ENCODE measurements at regions not wholly inside any gene's neighbourhood (a gene's known extent, or its start where the extent isn't known, plus 50 kb on each side); places are given as distances from the start of the nearest gene placed in this dataset.
A peak's percentile ranks its signal among the peaks of the same experiment; 100 is the strongest.

GRCh38 chr22:27003297-27003696 is 345.9 kb downstream of the MIAT start:
- H3K27ac Mint-ChIP-seq (ENCODE audit: unreplicated experiment), result peak overlapping the region; percentile 80
- no peaks in the 10 kb centered on the region for H3K36me3 Mint-ChIP-seq (ENCODE audit: low read depth)
- peaks cover 16% of the 10 kb centered on the region for H3K4me1 Mint-ChIP-seq
- H3K4me3 Mint-ChIP-seq, result no peak overlapping the region
- no peaks in the 10 kb centered on the region for H3K9me3 Mint-ChIP-seq
- H3K27me3 Mint-ChIP-seq (ENCODE audit: low read depth), result peaks cover 4% of the 10 kb centered on the region
- no peak for DNase-seq (ENCODE audit: low read depth, low spot score)
- TF ChIP-seq, protein P1, sequence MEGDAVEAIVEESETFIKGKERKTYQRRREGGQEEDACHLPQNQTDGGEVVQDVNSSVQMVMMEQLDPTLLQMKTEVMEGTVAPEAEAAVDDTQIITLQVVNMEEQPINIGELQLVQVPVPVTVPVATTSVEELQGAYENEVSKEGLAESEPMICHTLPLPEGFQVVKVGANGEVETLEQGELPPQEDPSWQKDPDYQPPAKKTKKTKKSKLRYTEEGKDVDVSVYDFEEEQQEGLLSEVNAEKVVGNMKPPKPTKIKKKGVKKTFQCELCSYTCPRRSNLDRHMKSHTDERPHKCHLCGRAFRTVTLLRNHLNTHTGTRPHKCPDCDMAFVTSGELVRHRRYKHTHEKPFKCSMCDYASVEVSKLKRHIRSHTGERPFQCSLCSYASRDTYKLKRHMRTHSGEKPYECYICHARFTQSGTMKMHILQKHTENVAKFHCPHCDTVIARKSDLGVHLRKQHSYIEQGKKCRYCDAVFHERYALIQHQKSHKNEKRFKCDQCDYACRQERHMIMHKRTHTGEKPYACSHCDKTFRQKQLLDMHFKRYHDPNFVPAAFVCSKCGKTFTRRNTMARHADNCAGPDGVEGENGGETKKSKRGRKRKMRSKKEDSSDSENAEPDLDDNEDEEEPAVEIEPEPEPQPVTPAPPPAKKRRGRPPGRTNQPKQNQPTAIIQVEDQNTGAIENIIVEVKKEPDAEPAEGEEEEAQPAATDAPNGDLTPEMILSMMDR (conservative IDR thresholded peaks at IDR 0.05), result no peak

GRCh38 chr22:27004434-27004833 is 347.0 kb downstream of the MIAT start:
- no peak overlapping the region for H3K4me3 Mint-ChIP-seq

GRCh38 chr22:27008454-27008853 is 351.1 kb downstream of the MIAT start:
- Mint-ChIP-seq H3K27ac (ENCODE audit: unreplicated experiment) (no peak overlapping the region), H3K4me1 (peaks cover 2% of the 10 kb centered on the region), H3K9me3 (no peaks in the 10 kb centered on the region), H3K36me3 (ENCODE audit: low read depth) (no peaks in the 10 kb centered on the region), H3K4me3 (no peak overlapping the region), H3K27me3 (ENCODE audit: low read depth) (no peaks in the 10 kb centered on the region)
- no peak for DNase-seq (ENCODE audit: low read depth, low spot score)
- TF ChIP-seq, protein P1 (conservative IDR thresholded peaks at IDR 0.05), result no peak

More at GRCh38 chr22:27004434-27004833, 347.0 kb downstream of the MIAT start:
- Mint-ChIP-seq H3K27me3 (ENCODE audit: low read depth) (peaks cover 3% of the 10 kb centered on the region), H3K36me3 (ENCODE audit: low read depth) (no peaks in the 10 kb centered on the region), H3K4me1 (peaks cover 16% of the 10 kb centered on the region), H3K27ac (ENCODE audit: unreplicated experiment) (no peak overlapping the region), H3K9me3 (no peaks in the 10 kb centered on the region)
- TF ChIP-seq, protein P1 (conservative IDR thresholded peaks at IDR 0.05), result no peak
- no peak for DNase-seq (ENCODE audit: low read depth, low spot score)

DNA sequence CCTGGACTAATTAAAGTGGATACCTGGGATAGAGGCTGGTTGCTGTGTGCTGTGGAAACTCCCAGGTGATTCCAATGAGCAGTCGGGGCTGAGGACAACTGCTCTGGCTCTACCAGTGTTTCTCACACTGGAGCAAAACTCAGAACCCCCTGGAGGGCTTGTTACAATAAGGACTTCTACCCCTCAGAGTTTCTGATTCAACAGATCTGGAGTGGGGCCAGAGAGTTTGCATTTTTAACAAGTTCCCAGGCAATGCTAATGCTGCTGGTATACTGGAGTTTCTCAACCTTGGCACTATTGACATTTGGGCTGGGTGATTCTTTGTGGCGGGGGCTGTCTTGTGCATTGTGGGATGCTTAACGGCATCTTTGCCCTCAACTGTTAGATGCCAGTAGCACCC is 353.7 kb downstream of the MIAT start:
- Mint-ChIP-seq H3K27me3 (ENCODE audit: low read depth) (no peaks in the 10 kb centered on the region), H3K4me3 (no peak overlapping the region), H3K4me1 (no peaks in the 10 kb centered on the region), H3K9me3 (no peaks in the 10 kb centered on the region), H3K27ac (ENCODE audit: unreplicated experiment) (no peak overlapping the region), H3K36me3 (ENCODE audit: low read depth) (no peaks in the 10 kb centered on the region)
- DNase-seq (ENCODE audit: low read depth, low spot score), result no peak
- TF ChIP-seq, protein P1 (conservative IDR thresholded peaks at IDR 0.05), result no peak

DNA sequence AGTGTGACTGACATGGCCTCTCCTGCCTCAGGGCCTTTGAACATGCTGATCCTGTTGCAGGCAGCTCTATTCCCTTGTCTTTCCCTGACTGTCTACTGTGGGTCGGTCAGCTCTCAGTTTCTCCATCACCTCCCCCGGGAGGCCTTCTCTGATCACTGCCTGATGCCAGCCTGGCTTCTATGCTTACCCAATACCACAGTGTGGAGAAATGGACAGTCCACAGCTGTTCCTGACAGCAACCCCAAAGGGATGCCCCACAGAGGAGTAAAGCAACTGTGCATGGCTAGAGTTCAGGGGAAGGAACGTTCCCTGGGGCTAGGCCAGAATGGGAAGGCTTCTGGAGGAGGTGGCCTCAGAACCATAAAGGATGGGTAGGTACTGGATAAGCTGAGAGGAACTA is 354.3 kb downstream of the MIAT start:
- Mint-ChIP-seq H3K9me3 (no peaks in the 10 kb centered on the region), H3K4me3 (no peak overlapping the region), H3K27ac (ENCODE audit: unreplicated experiment) (no peak overlapping the region), H3K4me1 (no peaks in the 10 kb centered on the region), H3K27me3 (ENCODE audit: low read depth) (no peaks in the 10 kb centered on the region), H3K36me3 (ENCODE audit: low read depth) (no peaks in the 10 kb centered on the region)
- DNase-seq (ENCODE audit: low read depth, low spot score), result no peak
- TF ChIP-seq, protein P1 (conservative IDR thresholded peaks at IDR 0.05), result no peak

DNA sequence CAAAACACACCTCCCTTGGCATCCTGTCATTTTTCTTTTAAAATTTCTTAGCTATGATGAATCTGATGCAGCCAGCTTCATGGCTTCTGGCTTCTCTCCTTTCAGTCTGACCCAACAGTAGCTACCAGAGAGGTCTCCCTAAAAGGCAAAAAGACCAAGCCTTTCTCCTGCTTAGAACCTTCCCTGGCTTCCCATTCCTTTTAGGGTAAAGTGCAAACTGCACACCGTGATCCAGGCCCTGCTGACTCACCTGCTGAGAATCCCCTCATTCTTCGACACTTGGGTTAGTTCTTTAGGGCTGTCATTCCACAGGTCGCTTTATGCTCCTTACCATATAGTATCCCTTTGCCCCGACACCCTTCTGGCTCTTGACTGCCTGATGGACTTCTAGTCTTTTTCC is 362.4 kb downstream of the MIAT start:
- no peaks in the 10 kb centered on the region for H3K9me3 Mint-ChIP-seq
- no peak for DNase-seq (ENCODE audit: low read depth, low spot score)
- TF ChIP-seq, protein P1 (conservative IDR thresholded peaks at IDR 0.05), result no peak
- H3K27ac Mint-ChIP-seq (ENCODE audit: unreplicated experiment), result no peak overlapping the region
- no peak overlapping the region for H3K4me3 Mint-ChIP-seq
- H3K36me3 Mint-ChIP-seq (ENCODE audit: low read depth), result no peaks in the 10 kb centered on the region
- H3K4me1 Mint-ChIP-seq, result peaks cover 18% of the 10 kb centered on the region
- peaks cover 22% of the 10 kb centered on the region for H3K27me3 Mint-ChIP-seq (ENCODE audit: low read depth)
